DND-41 (cell line): ENCODE measurements at regions not wholly inside any gene's neighbourhood (a gene's known extent, or its start where the extent isn't known, plus 50 kb on each side); places are given as distances from the start of the nearest gene placed in this dataset.

Experiments used
- ATAC-seq: fragments of 200-7000 bp; cut with Tn5 transposase; 3 replicates; pipeline ENCODE4 v1.9.1; 2021; ENCODE audit warnings: low read depth; ENCODE audit not compliant: insufficient read depth
- DNase-seq: peaks from one replicate; pipeline ENCODE4 v3.0.0-alpha.2; 2020
- H2AFZ ChIP-seq: 2 replicates; pipeline ENCODE4 v1.6.0; 2012; ENCODE audit warnings: low read depth, low read length
- H3K27ac ChIP-seq: 2 replicates; pipeline ENCODE4 v1.5.1; 2012; ENCODE audit warnings: low read length, inconsistent platforms
- H3K27me3 ChIP-seq: fragments of 200-600 bp; sonication (generic); 2 replicates; pipeline ENCODE4 v1.6.0; 2012; ENCODE audit warnings: low read length, mild to moderate bottlenecking, inconsistent platforms; ENCODE audit not compliant: insufficient read depth, poor library complexity
- H3K36me3 ChIP-seq: 2 replicates; pipeline ENCODE4 v1.5.1; 2012; ENCODE audit warnings: low read length, inconsistent platforms; ENCODE audit not compliant: insufficient read depth
- H3K4me1 ChIP-seq: 2 replicates; pipeline ENCODE4 v1.5.1; 2012; ENCODE audit warnings: mild to moderate bottlenecking, low read length; ENCODE audit not compliant: insufficient read depth
- H3K4me2 ChIP-seq: 2 replicates; pipeline ENCODE4 v1.6.0; 2012; ENCODE audit warnings: mild to moderate bottlenecking, moderate library complexity, low read length, inconsistent platforms; ENCODE audit not compliant: insufficient read depth
- H3K4me3 ChIP-seq, 2 experiments: fragments of 200-600 bp in 1 of 2; shearing (Covaris generic) in 1 of 2; 2 replicates each; pipeline ENCODE4 v1.5.1; 2012 to 2016; ENCODE audit warnings: inconsistent platforms in 2 of 2, low read length in 2 of 2, mild to moderate bottlenecking in 2 of 2, low read depth in 1 of 2, moderate library complexity in 1 of 2
- H3K79me2 ChIP-seq: 2 replicates; pipeline ENCODE4 v1.6.0; 2012; ENCODE audit warnings: low read length, inconsistent platforms; ENCODE audit not compliant: insufficient read depth
- H3K9ac ChIP-seq: 2 replicates; pipeline ENCODE4 v1.6.0; 2012; ENCODE audit warnings: low read depth, mild to moderate bottlenecking, inconsistent platforms, low read length, moderate library complexity
- H3K9me3 ChIP-seq: 2 replicates; pipeline ENCODE4 v1.5.1; 2012; ENCODE audit warnings: low read length, moderate library complexity, mild to moderate bottlenecking, inconsistent platforms; ENCODE audit not compliant: insufficient read depth, severe bottlenecking
- H4K20me1 ChIP-seq: 2 replicates; pipeline ENCODE4 v1.6.0; 2012; ENCODE audit warnings: low read length; ENCODE audit not compliant: insufficient read depth
- EZH2 ChIP-seq: IDR thresholded peaks from 3 replicates; pipeline ENCODE4 v1.6.1; 2012; ENCODE audit warnings: borderline replicate concordance, low read depth, mild to moderate bottlenecking, moderate library complexity, low read length, inconsistent platforms; ENCODE audit not compliant: severe bottlenecking
- TF ChIP-seq, protein P1 (sequence below): IDR thresholded peaks from 2 replicates; pipeline ENCODE4 v1.5.1; 2012; ENCODE audit warnings: borderline replicate concordance, low read length, moderate library complexity, mild to moderate bottlenecking; ENCODE audit not compliant: poor library complexity, severe bottlenecking; ENCODE audit errors: extremely low read depth

DNA sequence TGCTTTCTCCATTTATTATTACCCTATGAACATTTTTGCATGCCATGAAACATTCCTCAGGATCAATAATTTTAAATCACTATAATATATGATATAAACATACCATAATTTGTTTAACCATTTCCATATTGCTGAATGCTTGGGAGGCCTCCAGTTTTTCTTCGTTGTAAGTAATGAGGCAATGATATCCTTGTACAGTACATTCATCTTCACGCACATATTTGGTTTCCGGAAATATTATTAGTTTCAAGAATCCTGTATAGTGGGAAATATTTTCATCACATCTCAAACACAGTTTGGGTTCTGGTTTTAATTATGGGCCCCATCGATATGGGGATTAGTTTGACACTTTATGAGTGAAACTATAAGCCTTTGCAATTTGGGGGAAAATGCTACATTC, 135.4 kb downstream of the HS3ST3B1 start:
- Histone ChIP-seq H3K79me2 (no peaks in the 10 kb centered on the region), H3K27me3 (no peaks in the 10 kb centered on the region), H3K9me3 (no peaks in the 10 kb centered on the region), H2AFZ (no peak overlapping the region), H4K20me1 (no peaks in the 10 kb centered on the region), H3K4me3 (no peak overlapping the region), H3K4me2 (no peak overlapping the region), H3K4me1 (no peaks in the 10 kb centered on the region), H3K36me3 (no peaks in the 10 kb centered on the region), H3K27ac (no peak overlapping the region), H3K9ac (no peak overlapping the region)
- DNase-seq (no peak), ATAC-seq (no peak)
- TF ChIP-seq, protein P1, sequence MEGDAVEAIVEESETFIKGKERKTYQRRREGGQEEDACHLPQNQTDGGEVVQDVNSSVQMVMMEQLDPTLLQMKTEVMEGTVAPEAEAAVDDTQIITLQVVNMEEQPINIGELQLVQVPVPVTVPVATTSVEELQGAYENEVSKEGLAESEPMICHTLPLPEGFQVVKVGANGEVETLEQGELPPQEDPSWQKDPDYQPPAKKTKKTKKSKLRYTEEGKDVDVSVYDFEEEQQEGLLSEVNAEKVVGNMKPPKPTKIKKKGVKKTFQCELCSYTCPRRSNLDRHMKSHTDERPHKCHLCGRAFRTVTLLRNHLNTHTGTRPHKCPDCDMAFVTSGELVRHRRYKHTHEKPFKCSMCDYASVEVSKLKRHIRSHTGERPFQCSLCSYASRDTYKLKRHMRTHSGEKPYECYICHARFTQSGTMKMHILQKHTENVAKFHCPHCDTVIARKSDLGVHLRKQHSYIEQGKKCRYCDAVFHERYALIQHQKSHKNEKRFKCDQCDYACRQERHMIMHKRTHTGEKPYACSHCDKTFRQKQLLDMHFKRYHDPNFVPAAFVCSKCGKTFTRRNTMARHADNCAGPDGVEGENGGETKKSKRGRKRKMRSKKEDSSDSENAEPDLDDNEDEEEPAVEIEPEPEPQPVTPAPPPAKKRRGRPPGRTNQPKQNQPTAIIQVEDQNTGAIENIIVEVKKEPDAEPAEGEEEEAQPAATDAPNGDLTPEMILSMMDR: no peak
- TF ChIP-seq EZH2: no peak

DNA sequence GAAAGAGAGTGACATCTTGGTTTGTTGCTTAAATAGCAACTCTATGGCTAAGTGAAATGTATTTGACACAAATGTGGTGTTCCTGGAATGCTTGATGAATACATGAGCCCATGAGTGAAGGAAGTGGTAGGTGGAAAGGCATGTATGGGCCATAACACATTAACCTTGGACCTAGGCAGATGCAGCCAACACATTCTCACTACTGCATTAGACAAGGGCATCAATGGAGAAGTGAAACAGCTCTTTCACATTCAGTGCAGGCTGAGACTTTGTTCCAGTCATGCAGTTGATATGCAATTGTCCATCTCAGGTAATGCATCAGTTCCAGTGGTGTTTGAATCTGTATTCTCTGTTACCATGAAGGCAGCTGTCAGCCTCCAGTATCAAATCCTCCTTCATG, 133.6 kb downstream of the HS3ST3B1 start:
- no peaks in the 10 kb centered on the region for H3K9me3 ChIP-seq
- no peak for ATAC-seq
- no peak overlapping the region for H3K9ac ChIP-seq
- H3K79me2 ChIP-seq: no peaks in the 10 kb centered on the region
- H3K4me2 ChIP-seq: no peak overlapping the region
- H3K36me3 ChIP-seq: no peaks in the 10 kb centered on the region
- H3K27ac ChIP-seq: no peak overlapping the region
- DNase-seq: no peak
- peaks cover 13% of the 10 kb centered on the region for H3K4me1 ChIP-seq
- no peak overlapping the region for H2AFZ ChIP-seq
- no peak overlapping the region for H3K4me3 ChIP-seq
- no peaks in the 10 kb centered on the region for H3K27me3 ChIP-seq
- H4K20me1 ChIP-seq: no peaks in the 10 kb centered on the region
- TF ChIP-seq, protein P1: no peak

DNA sequence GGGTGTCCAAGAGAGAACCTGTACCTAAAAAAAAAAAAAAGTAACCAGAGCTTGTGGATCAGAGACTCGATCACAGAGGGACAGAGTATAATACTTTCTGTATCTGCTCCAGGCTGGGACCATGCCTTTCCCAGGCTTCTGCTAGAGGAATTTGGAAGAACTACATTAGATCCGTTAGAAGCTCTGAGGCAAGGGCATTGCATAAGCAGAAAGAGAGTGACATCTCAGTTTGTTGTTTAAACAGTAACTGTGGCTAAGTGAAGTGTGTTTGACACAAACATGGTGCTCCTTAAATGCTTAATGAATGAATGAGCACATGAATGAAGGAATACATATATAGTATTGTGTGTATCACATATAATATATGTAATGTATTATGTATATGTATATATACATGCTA, 131.2 kb downstream of the HS3ST3B1 start:
- Histone ChIP-seq H3K27ac (no peak overlapping the region), H3K27me3 (no peaks in the 10 kb centered on the region), H3K79me2 (no peaks in the 10 kb centered on the region), H3K9me3 (no peaks in the 10 kb centered on the region), H4K20me1 (no peaks in the 10 kb centered on the region), H3K4me2 (no peak overlapping the region), H3K4me1 (peaks cover 38% of the 10 kb centered on the region), H3K4me3 (no peak overlapping the region), H2AFZ (no peak overlapping the region), H3K9ac (no peak overlapping the region), H3K36me3 (no peaks in the 10 kb centered on the region)
- ATAC-seq (no peak), DNase-seq (no peak)
- TF ChIP-seq EZH2: no peak
- TF ChIP-seq, protein P1: no peak

DNA sequence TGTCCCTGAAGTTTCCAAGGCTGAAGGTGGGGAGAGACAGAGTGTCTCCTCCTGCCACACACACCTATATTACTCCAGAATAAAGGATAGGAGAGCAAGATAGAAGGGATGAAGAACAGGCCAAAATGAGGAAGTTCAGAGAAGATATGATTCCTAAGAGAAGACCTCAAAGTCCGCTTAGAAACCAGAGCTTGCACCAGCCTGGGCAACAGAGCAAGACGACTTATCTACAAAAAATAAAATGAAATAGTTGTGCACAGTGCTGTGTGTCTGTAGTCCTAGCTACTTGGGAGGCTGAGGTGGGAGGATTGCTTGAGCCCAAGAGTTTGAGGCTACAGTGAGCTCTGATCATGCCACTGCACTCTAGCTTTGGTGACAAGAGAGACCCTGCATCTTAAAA, 128.2 kb downstream of the HS3ST3B1 start:
- Histone ChIP-seq H3K27ac (peak overlapping the region; percentile 91), H3K4me1 (peaks cover 52% of the 10 kb centered on the region), H3K27me3 (no peaks in the 10 kb centered on the region), H3K9ac (peak overlapping the region; percentile 52), H3K9me3 (no peaks in the 10 kb centered on the region), H3K36me3 (no peaks in the 10 kb centered on the region), H3K4me2 (peak overlapping the region; percentile 56), H4K20me1 (no peaks in the 10 kb centered on the region), H3K79me2 (no peaks in the 10 kb centered on the region), H2AFZ (peak overlapping the region; percentile 47), H3K4me3 (peak overlapping the region in 1 of 2 experiments; percentile 16; a peak in 1 of 4 replicates)
- DNase-seq (peak; percentile 38), ATAC-seq (peak; percentile 11; the same call in 1 of the 3 replicates)
- TF ChIP-seq, protein P1: no peak
- no peak for TF ChIP-seq EZH2
